KOPT-K1 (cell line): ENCODE measurements at regions not wholly inside any gene's neighbourhood (a gene's known extent, or its start where the extent isn't known, plus 50 kb on each side); places are given as distances from the start of the nearest gene placed in this dataset.
"Not testable (repeated sequence)": the region's sequence is repeated elsewhere in the genome, so short reads cannot be mapped to it uniquely, and the experiment has no call there.

Source experiments
- H3K27ac ChIP-seq: fragments of 200-600 bp; sonication (generic); 2 replicates; pipeline ENCODE4 v1.5.1; 2016; ENCODE audit warnings: antibody characterized with exemption, mild to moderate bottlenecking, low read depth, low read length; ENCODE audit not compliant: poor library complexity, severe bottlenecking
- H3K36me3 ChIP-seq: fragments of 200-600 bp; sonication (generic); 2 replicates; pipeline ENCODE4 v1.5.1; 2017; ENCODE audit warnings: antibody characterized with exemption, mild to moderate bottlenecking, low read length, moderate library complexity; ENCODE audit not compliant: insufficient read depth
- H3K9me3 ChIP-seq: fragments of 200-600 bp; sonication (generic); 2 replicates; pipeline ENCODE4 v1.5.1; 2017; ENCODE audit warnings: antibody characterized with exemption, low read length, mild to moderate bottlenecking; ENCODE audit not compliant: insufficient read depth, poor library complexity, severe bottlenecking

DNA sequence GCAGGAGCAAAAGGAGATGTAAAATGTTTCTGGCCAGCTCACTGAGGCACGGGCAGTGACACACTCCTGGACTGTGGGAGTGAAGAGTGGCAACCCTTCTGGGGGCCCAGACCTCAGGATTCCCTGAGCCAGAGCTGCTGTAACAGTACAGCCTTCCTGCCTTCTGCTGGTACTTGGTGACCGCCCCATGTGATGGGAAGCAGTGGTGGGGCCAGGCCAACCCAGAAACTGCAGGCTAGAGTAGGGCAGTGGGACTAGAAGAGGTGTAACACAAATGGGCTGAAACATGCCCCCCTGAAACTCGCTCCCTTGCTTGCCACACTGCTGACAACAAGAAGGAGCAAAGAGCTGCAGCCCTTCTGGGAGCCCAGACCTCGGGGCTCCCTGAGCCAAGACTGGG, 217.1 kb upstream of the TRPC4 start:
- peaks cover 22% of the 10 kb centered on the region for H3K9me3 ChIP-seq
- H3K36me3 ChIP-seq: no peaks in the 10 kb centered on the region
- H3K27ac ChIP-seq: no peak overlapping the region

DNA sequence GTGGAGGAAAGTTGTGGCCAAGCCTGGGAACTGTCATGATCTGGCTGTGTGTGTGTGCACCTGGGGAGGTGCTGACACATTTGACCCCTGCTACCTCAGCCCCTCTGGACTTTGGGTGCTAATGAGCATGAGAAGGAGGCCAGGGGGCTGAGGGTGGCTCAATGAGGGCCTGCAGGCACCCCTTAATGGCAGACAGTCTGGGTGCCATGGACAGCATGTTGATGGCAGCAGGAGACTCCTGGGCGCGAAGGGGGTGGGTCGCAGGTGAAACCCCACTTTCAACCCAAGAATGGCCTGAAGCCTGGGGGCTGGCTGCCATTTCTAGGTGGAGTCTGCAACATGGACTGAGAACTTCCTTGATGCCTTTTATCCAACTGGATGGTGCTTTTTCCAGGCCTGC, 216.4 kb upstream of the TRPC4 start:
- H3K9me3 ChIP-seq: peaks cover 22% of the 10 kb centered on the region
- no peaks in the 10 kb centered on the region for H3K36me3 ChIP-seq
- no peak overlapping the region for H3K27ac ChIP-seq

DNA sequence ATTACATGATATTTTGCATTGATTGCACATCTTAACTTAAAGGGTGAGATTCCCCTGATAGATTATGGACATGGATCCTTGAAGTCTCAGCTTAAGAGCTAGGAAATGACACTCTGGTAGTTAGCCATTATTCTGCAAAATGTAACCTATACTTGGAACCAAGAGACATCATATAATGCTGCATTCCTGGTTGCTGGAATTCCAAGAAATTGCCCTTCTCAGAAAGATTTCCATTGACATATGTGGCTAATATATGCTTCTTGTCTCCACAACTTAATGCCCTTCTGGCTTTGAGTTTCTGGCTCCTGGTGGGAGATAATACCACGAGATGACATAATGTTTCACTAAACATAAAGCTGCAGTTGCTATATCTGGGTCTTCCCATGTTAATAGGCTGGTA, 204.4 kb upstream of the TRPC4 start:
- Histone ChIP-seq H3K27ac (no peak overlapping the region), H3K9me3 (no peaks in the 10 kb centered on the region)

DNA sequence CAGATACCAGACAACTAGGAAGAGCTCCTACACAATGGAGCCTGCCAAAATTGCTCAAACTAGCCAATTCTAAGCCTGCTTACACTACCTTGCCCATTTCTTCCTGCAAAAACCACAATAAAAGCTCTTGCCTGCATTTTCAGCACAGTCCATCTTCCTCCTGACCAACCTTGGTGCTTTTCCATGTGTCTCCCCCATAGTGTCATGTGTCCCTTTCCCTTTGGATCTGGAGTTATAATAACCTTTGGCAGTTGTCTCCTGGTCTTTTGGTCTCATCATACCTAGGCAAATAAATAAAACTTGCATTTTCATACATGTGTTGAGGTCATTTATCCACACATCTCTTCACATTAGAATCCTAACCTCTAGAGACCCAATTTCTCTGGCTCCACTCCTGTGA, 203.1 kb upstream of the TRPC4 start:
- Histone ChIP-seq H3K36me3 (no peaks in the 10 kb centered on the region), H3K9me3 (no peaks in the 10 kb centered on the region), H3K27ac (no peak overlapping the region)

More for the DNA sequence above, 204.4 kb upstream of the TRPC4 start:
- no peaks in the 10 kb centered on the region for H3K36me3 ChIP-seq

DNA sequence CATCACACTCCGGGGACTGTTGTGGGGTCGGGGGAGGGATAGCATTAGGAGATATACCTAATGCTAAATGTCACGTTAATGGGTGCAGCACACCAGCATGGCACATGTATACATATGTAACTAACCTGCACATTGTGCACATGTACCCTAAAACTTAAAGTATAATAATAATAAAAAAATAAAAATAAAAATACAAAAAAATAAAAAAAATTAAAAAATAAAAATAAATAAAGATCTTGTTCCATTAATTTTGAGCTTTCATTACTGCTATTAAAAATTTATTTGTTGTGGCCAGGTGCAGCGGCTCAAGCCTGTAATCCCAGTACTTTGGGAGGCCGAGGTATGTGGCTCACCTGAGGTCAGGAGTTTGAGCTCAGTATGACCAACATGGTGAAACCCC, 201.8 kb upstream of the TRPC4 start:
- not testable (repeated sequence) for H3K9me3 ChIP-seq, H3K36me3 ChIP-seq, H3K27ac ChIP-seq

DNA sequence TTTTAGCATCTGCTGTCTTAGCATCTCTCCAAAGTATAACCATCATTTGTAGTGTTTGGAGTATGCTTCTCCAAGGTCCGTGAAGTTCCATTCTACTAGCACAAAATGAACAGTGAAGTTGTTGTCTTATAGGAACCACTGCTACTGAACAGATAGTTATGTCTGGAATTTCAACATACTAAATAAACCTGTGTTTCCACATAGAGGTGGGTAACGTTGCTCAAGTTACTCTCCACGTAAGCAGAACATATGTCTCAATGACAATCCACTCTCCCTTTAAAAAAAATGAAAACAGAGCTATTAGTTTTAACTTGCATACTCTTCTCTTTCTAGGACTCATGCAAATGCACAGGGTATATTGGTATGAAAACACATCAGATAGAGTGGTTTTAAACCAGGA, 184.3 kb upstream of the TRPC4 start:
- Histone ChIP-seq H3K27ac (no peak overlapping the region), H3K36me3 (no peaks in the 10 kb centered on the region), H3K9me3 (no peaks in the 10 kb centered on the region)

DNA sequence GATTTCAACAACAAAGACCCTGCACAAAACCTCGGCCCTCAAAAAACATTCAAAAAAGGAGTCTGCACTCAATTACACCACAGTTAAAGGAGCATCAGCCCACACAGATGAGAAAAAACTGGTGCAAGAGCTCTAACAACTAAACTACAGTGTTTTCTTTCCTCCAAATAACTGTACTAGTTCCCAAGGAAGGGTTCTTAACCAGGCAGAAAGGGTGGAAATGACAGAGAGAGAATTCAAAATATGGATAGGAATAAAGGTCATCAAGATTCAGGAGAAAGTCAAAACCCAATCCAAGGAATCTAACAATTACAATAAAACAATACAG, 176.4 kb upstream of the TRPC4 start:
- H3K9me3 ChIP-seq: no peaks in the 10 kb centered on the region
- H3K27ac ChIP-seq: no peak overlapping the region
- no peaks in the 10 kb centered on the region for H3K36me3 ChIP-seq

DNA sequence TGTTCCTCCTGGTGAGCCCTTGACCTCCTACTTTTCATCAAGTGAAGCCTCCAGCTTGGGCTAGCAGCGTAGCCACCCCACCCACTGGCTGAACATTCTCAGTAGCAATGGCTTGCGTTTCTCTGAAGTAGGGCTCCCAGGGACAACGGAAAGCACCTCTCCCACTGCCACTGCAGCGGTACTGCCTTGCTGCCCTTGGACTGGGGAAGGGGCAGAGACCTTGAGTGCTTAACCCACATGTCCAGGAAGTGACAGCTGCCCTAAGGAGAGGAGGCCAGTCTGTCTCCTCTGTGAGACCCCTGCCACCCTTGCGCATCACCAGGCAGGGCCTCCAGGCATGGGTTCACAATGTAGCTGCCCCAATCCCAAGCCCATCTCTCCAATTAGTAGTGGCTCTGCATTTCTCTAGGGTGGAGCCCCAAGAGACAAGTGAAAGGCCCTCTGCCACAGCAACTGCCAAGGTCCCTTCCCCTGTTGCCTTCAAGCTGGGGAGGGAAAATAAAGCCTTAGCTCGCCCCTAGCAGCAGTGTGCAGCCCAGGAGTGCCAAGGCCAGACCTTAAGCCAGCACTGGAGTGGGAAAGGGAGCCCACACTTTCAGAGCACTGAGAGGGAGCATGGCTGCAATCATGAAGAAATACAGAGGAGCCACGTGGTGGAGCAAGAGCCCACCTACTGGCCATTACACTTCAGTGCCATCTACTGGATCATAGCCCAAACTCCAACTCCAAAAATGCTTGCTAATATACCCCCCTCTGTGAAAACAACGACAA, 175.9 kb upstream of the TRPC4 start:
- no peaks in the 10 kb centered on the region for H3K36me3 ChIP-seq
- H3K27ac ChIP-seq: no peak overlapping the region
- H3K9me3 ChIP-seq: no peaks in the 10 kb centered on the region

DNA sequence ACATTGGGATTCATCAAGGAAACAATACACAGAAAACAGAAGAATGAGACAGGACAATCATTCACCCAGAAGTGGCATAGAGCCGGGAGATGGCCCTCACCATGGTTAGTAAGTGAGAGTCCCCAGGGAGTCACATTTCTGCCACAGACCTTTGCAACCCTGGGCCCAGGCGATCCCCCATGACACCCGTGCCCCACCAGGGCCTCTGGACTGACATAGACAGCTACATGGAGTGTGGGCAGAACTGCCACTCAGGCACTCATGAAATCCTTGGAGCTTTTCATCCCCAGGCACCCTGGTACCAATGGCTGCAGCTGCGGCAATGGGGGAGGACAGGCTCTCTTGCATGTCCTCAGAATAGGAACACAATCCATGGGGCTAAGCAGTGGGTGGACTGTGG, 174.5 kb upstream of the TRPC4 start:
- no peaks in the 10 kb centered on the region for H3K36me3 ChIP-seq
- H3K9me3 ChIP-seq: no peaks in the 10 kb centered on the region
- H3K27ac ChIP-seq: no peak overlapping the region

DNA sequence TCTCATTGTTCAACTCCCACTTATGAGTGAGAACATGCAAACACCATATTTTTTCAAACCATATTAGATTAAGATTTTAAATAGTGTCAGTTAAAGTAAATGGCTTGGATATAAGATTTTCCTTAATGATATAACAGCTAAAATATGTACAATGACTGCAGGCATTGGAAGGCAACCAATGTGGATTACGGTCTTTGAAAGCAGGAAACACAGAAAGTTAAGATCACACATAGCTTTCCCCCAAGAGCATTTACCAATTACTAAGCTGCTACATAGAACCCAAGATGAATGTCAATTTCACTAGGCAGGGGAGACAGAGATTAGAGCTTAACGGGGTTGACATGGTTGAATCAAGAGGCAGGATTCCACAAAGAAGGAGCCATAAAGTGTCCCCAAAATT, 173.2 kb upstream of the TRPC4 start:
- H3K36me3 ChIP-seq: no peaks in the 10 kb centered on the region
- H3K9me3 ChIP-seq: no peaks in the 10 kb centered on the region
- no peak overlapping the region for H3K27ac ChIP-seq

DNA sequence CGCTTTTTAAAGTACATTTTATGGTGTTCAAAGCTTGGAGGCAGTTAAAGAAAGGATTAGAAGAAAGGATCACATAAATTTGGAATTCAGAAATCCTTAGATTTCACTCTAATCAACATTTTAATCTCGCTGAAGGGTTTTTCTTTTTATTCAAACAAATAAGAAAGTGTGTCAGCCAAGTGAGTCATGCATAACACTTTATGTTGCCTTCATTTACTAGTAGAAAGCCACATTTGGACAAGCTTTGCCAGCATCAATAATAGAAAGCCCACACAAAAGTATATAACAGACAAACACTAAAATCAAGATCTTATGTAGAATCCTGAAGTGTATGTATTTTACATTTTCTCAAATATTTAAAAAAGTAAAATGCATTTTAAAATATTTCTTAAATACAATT, 154.9 kb upstream of the TRPC4 start:
- no peaks in the 10 kb centered on the region for H3K9me3 ChIP-seq
- H3K27ac ChIP-seq: no peak overlapping the region
- H3K36me3 ChIP-seq: no peaks in the 10 kb centered on the region

DNA sequence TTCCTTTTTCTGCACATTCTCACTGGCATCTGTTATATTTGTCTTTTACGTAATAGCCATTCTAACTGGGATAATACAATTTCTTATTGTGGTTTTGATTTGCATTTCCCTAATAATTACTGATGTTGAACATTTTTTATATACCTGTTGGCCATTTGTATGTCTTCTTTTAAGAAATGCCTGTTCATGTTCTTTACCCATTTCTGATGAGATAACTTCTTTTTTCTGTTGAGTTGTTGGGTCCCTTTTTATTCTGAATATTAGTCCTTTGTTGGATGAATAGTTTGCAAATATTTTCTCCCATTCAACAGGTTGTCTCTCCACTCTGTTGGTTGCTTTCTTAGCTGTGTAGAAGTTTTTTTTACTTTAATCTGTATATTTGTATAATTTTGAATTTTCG, 147.7 kb upstream of the TRPC4 start:
- Histone ChIP-seq H3K27ac (no peak overlapping the region), H3K9me3 (no peaks in the 10 kb centered on the region), H3K36me3 (no peaks in the 10 kb centered on the region)

DNA sequence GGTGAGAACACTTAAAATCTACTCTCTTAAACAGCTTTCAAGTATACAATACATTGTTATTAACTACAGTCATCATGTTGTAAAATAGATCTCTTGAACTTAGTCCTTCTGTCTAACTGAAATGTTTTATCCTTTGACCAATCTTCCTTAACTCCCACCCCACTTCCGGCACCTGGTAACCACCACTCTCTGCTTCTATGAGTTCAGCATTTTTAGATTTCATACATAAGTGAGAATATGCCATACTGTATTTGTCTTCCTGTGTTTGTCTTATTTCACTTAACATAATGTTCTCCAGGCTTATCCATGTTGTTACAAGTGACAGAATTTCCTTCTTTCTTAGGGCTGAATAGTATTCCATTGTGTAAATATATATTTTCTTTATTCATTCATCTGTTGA, 144.1 kb upstream of the TRPC4 start:
- no peak overlapping the region for H3K27ac ChIP-seq
- no peaks in the 10 kb centered on the region for H3K36me3 ChIP-seq
- H3K9me3 ChIP-seq: no peaks in the 10 kb centered on the region

DNA sequence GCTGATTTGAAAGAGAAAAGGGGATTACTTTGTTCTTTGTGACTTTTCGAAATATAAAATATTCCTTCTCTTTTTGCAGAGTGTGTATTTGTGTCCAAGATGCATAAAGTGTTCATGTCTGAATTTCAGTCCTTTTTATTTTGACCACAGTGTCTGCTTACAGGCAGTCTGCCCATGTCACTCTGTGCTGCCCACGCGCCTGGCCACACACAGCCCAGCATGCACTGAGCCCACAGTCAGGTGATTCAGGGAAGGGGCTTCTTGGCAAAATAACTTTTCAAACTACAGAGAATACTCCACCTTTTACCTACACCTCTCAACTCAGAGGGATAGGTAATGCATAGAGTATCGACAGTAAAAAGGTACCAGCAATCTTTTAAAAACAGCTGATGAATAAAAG, 142.5 kb upstream of the TRPC4 start:
- H3K9me3 ChIP-seq: no peaks in the 10 kb centered on the region
- H3K27ac ChIP-seq: no peak overlapping the region
- no peaks in the 10 kb centered on the region for H3K36me3 ChIP-seq

DNA sequence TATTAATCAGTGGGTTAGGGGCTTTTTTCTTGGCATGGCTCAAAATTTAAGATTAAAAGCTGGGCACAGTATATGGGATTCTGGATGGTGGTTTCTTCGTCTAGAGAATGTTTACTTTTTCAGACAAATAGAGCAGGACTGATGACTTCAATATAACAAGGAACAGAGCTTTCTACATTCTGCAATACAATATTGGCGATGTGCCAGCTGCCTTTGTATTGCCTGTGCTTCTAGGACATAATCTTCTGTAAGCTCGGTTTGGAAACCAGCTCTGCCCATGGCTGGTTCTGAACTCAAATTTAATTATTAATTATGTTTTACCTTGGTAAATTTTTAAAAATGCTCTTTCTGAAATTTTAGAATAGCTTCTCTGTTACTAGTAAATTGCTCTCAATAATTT, 139.1 kb upstream of the TRPC4 start:
- no peaks in the 10 kb centered on the region for H3K36me3 ChIP-seq
- no peaks in the 10 kb centered on the region for H3K9me3 ChIP-seq
- no peak overlapping the region for H3K27ac ChIP-seq

DNA sequence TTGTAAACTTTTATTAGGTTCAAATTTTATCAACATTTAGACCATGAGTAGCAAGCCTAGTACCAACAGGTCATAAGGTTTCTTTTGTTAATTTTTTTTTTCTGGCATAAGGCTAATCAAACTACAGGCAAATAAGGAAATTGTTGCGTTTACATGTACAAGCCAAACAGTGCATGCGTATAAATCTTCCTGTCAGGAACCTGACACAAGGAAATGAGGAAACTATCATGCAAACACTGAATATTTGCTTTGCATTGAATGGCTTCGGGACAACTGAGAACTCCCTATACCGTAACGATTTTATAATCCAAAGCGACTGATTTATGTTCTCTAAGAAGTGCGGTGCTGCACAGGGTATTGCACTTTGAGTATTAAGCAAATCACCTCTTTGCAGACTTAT, 133.0 kb upstream of the TRPC4 start:
- Histone ChIP-seq H3K27ac (no peak overlapping the region), H3K36me3 (no peaks in the 10 kb centered on the region)

More for the DNA sequence above, 133.0 kb upstream of the TRPC4 start:
- no peaks in the 10 kb centered on the region for H3K9me3 ChIP-seq
